KMS-11 (cell line): ENCODE measurements at regions not wholly inside any gene's neighbourhood (a gene's known extent, or its start where the extent isn't known, plus 50 kb on each side); places are given as distances from the start of the nearest gene placed in this dataset.

Experiments used
- H2AFZ ChIP-seq: fragments of 200-600 bp; sonication (generic); 2 replicates; pipeline ENCODE4 v1.6.1; 2016; ENCODE audit warnings: antibody characterized with exemption, mixed run types, low read depth
- H3K27ac ChIP-seq: fragments of 200-600 bp; sonication (generic); 2 replicates; pipeline ENCODE4 v1.6.1; 2016; ENCODE audit warnings: mild to moderate bottlenecking, mixed run types
- H3K27me3 ChIP-seq: fragments of 200-600 bp; sonication (generic); 2 replicates; pipeline ENCODE4 v1.6.1; 2017; ENCODE audit warnings: mild to moderate bottlenecking, low read depth, mixed run types, moderate library complexity; ENCODE audit not compliant: insufficient read depth
- H3K36me3 ChIP-seq: fragments of 200-600 bp; sonication (generic); 2 replicates; pipeline ENCODE4 v1.6.1; 2017; ENCODE audit warnings: mild to moderate bottlenecking, mixed run types; ENCODE audit not compliant: insufficient read depth
- H3K4me1 ChIP-seq: fragments of 200-600 bp; sonication (generic); 2 replicates; pipeline ENCODE4 v1.6.1; 2016; ENCODE audit warnings: mild to moderate bottlenecking, low read depth, mixed run types; ENCODE audit not compliant: poor library complexity, severe bottlenecking
- H3K4me2 ChIP-seq: fragments of 200-600 bp; sonication (generic); 2 replicates; pipeline ENCODE4 v1.7.0; 2016; ENCODE audit warnings: mild to moderate bottlenecking, mixed run types
- H3K4me3 ChIP-seq: fragments of 200-600 bp; sonication (generic); IDR thresholded peaks from 2 replicates; pipeline ENCODE4 v1.6.1; 2017; ENCODE audit warnings: low read depth, low read length, mixed read lengths; ENCODE audit not compliant: insufficient read depth
- H3K79me2 ChIP-seq: fragments of 200-600 bp; sonication (generic); 2 replicates; pipeline ENCODE4 v1.6.1; 2016; ENCODE audit warnings: low read depth, mixed run types; ENCODE audit not compliant: insufficient read depth
- H3K9ac ChIP-seq: fragments of 200-600 bp; sonication (generic); 2 replicates; pipeline ENCODE4 v1.6.1; 2016; ENCODE audit warnings: mild to moderate bottlenecking, mixed run types
- H4K20me1 ChIP-seq: fragments of 200-600 bp; sonication (generic); 2 replicates; pipeline ENCODE4 v1.6.1; 2016; ENCODE audit warnings: mild to moderate bottlenecking, mixed run types; ENCODE audit not compliant: insufficient read depth
- TF ChIP-seq, protein P1 (sequence below): fragments of 200-600 bp; sonication (generic); conservative IDR thresholded peaks from 2 replicates; pipeline ENCODE4 v1.6.1; 2017; ENCODE audit warnings: low read depth, mild to moderate bottlenecking, antibody characterized with exemption, low read length, moderate library complexity, mixed read lengths

DNA sequence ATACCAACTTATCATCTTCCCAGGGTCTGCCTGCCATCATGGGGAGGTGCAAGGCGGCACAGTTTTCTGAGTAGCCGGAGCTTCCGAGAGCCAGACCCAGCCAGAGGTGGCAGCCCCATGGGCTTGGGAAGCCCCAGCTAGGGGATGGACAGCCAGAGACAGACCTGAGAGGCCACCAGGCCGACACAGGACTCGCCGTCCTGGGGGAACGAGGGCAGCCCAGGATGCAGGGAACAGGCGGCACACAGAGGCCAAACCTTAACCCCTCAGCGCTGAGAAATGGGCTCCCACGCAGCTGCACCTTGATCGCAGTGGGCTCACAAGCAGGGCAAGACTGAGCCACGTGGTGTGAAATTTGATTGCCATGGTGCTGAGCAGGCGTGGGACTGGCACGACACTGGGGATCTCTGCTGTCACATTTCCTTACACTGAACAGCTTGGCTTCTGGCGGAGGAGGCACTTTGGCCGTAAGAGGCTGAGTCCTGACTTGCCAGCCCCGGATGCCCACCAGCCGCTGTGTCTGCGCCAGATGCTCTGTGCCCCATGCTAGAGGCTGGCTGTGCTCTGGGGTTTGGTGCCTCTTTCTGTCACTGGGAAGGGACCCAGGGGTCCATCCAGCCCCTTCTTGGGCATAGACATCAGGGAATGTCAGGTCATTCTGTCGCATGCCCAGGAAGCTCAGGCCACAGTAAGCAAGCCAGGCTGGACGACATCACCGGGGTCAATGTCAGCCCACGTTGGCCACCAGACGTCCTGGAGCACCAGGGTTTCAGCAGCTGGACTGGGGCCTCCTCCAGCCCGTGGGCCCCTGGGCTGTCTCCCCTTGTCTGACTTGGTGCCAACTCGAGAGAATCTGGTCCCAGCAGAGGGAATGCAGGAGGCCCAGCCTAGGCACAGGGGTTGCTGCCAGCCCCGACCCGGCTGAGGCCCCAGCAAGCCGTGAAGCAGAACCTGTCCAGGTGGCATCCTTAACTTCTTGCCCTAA lies 312.1 kb upstream of the MYT1L start:
- Histone ChIP-seq H3K27ac (no peak overlapping the region), H3K27me3 (no peaks in the 10 kb centered on the region), H3K4me2 (no peak overlapping the region), H3K9ac (no peak overlapping the region), H4K20me1 (no peaks in the 10 kb centered on the region), H3K4me3 (no peak overlapping the region), H3K79me2 (no peaks in the 10 kb centered on the region), H3K36me3 (no peaks in the 10 kb centered on the region), H3K4me1 (peaks cover 12% of the 10 kb centered on the region), H2AFZ (no peak overlapping the region)
- TF ChIP-seq, protein P1, sequence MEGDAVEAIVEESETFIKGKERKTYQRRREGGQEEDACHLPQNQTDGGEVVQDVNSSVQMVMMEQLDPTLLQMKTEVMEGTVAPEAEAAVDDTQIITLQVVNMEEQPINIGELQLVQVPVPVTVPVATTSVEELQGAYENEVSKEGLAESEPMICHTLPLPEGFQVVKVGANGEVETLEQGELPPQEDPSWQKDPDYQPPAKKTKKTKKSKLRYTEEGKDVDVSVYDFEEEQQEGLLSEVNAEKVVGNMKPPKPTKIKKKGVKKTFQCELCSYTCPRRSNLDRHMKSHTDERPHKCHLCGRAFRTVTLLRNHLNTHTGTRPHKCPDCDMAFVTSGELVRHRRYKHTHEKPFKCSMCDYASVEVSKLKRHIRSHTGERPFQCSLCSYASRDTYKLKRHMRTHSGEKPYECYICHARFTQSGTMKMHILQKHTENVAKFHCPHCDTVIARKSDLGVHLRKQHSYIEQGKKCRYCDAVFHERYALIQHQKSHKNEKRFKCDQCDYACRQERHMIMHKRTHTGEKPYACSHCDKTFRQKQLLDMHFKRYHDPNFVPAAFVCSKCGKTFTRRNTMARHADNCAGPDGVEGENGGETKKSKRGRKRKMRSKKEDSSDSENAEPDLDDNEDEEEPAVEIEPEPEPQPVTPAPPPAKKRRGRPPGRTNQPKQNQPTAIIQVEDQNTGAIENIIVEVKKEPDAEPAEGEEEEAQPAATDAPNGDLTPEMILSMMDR: no peak

DNA sequence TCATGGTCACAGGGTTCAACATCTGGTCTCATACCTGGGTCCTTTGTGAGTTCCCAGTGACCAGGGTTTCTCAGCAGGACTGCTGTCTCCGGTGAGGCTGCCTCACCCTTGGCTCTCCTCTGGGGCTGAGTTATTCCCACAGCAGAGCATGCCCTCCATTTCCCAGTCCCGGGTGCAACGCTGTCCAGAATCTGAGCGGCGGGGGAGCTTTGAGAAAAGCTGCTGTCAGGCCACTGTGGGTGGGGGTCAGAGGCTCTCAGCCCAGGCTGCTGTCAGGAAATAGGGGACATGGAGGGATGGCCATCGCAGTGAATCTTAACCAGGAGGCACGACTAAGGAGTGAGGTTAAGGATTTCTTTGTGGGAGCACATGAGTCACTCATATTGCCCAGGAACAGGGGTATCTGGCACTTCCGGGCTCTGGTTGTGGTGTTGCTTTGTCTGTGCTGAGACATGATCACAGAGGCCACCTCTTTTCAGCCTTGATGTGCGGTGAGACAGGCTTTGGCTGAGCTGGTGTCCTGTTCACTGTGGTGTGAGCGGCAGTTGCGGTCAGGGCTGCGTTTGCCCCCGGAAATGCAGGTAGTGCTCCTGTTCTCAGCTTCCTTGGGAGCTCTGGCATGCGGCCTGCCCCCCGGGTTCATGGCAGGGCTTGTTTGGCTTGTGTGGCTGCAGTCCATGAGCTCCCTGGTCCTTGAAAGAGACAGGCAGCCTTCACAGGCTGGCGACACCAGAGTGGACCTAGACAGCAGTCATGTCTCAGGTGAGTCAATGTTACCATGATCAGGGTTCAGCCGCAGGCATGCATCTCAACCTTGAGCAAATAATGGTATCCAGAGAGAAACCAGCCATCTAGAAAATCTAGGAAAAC lies 310.7 kb upstream of the MYT1L start:
- TF ChIP-seq, protein P1: no peak
- Histone ChIP-seq H2AFZ (no peak overlapping the region), H3K27ac (no peak overlapping the region), H3K79me2 (no peaks in the 10 kb centered on the region), H3K4me3 (no peak overlapping the region), H3K4me1 (peaks cover 7% of the 10 kb centered on the region), H4K20me1 (no peaks in the 10 kb centered on the region), H3K9ac (no peak overlapping the region), H3K36me3 (no peaks in the 10 kb centered on the region), H3K27me3 (no peaks in the 10 kb centered on the region), H3K4me2 (no peak overlapping the region)

DNA sequence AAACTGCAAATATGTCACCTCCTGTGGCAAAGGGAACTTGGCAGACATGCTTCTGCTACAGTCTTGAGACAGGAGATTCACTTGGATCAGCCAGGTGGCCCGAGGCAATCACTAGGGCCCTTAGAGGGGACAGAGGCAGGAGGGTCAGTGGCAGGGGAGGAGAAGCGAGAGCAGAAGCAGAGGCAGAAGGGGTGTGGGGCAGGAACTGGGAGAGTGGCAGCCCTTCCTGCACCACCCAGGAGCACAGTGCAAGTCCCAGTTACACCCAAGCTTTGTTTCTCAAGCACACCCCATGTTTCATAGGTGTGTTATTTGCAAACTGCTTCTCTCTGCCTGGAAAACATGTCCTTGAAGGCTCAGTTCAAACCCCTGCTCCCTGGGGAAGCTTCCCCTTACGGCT lies 309.7 kb upstream of the MYT1L start:
- TF ChIP-seq, protein P1: no peak
- H3K4me1 ChIP-seq: no peaks in the 10 kb centered on the region
- no peak overlapping the region for H3K4me3 ChIP-seq
- no peak overlapping the region for H3K27ac ChIP-seq
- H3K27me3 ChIP-seq: no peaks in the 10 kb centered on the region
- H3K4me2 ChIP-seq: no peak overlapping the region
- no peaks in the 10 kb centered on the region for H3K79me2 ChIP-seq
- no peak overlapping the region for H3K9ac ChIP-seq
- H2AFZ ChIP-seq: no peak overlapping the region
- H4K20me1 ChIP-seq: no peaks in the 10 kb centered on the region
- no peaks in the 10 kb centered on the region for H3K36me3 ChIP-seq

DNA sequence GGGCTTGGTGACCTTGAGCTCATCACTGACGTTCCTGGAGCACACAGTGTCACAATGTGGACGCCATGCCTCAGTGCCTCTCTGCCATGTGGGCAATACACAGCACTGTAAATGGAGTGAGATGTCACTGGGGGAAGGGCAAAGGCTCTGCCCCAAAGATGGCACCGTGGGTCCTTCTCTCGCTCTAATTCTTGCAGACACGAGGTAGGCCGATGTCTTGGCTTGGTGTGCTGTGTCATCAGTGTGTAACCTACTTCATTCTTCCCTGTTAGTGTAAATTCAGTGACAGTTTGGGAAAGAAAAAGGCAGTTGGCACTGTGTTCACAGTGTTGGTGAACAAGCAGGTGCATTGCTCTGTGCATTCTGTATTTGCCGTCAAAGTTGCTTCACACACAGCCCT lies 309.3 kb upstream of the MYT1L start:
- Histone ChIP-seq H3K4me1 (no peaks in the 10 kb centered on the region), H3K4me2 (no peak overlapping the region), H3K9ac (no peak overlapping the region), H3K27me3 (no peaks in the 10 kb centered on the region), H3K27ac (no peak overlapping the region), H3K79me2 (no peaks in the 10 kb centered on the region), H3K4me3 (no peak overlapping the region), H3K36me3 (no peaks in the 10 kb centered on the region), H4K20me1 (no peaks in the 10 kb centered on the region), H2AFZ (no peak overlapping the region)
- TF ChIP-seq, protein P1: no peak
